ENCODE measurements at regions not wholly inside any gene's neighbourhood (a gene's known extent, or its start where the extent isn't known, plus 50 kb on each side); places are given as distances from the start of the nearest gene placed in this dataset.

DNA sequence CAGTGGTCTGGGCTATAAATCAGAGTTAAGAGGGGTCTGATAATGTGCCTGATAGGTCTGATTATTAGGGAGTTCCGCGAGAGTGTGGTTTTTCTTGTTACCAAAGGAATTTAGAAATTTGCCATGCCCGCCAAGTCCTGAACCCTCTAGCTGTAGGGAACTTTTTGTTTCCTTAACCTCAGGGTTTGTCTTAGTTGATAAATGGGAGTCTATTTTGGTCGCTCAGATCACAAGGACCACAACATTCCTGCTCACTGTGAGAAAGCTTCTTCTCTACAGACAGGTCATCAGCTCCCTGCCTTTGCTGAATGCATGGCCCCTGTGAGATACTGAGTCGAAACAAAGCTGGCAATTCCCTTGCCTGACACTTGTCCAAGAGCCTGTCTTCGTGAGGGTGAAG lies 497.8 kb downstream of the HS3ST4 start:
- TF ChIP-seq, protein P1, sequence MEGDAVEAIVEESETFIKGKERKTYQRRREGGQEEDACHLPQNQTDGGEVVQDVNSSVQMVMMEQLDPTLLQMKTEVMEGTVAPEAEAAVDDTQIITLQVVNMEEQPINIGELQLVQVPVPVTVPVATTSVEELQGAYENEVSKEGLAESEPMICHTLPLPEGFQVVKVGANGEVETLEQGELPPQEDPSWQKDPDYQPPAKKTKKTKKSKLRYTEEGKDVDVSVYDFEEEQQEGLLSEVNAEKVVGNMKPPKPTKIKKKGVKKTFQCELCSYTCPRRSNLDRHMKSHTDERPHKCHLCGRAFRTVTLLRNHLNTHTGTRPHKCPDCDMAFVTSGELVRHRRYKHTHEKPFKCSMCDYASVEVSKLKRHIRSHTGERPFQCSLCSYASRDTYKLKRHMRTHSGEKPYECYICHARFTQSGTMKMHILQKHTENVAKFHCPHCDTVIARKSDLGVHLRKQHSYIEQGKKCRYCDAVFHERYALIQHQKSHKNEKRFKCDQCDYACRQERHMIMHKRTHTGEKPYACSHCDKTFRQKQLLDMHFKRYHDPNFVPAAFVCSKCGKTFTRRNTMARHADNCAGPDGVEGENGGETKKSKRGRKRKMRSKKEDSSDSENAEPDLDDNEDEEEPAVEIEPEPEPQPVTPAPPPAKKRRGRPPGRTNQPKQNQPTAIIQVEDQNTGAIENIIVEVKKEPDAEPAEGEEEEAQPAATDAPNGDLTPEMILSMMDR (IDR thresholded peaks at IDR 0.05; ENCODE audit: borderline replicate concordance, control extremely low read depth, extremely low read depth, insufficient read depth, missing control alignments) = no peak
- no peak for DNase-seq (ENCODE audit: low spot score)
- in situ Hi-C loops (cut with MboI; ENCODE audit: low sequenced_read_pairs, unreplicated experiment) = no loop called here

DNA sequence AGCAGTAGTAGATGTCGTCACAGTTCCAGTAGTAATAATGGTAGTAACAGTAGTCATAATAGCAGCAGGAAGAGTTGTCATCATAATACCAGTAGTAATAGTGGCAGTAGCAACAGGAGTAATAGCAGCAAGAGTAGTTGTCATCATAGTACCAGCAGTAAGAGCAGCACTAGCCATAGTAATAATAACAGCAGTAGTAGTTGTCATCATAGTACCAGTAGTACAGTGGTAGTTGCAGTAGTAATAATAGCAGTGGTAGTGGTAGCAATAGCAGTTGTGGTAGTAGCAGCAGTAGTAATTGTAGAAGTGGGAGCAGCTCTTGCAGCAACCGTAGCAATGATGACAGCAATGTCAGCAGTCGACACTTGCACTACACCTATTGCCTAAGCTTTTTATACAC lies 502.8 kb downstream of the HS3ST4 start:
- in situ Hi-C loops (cut with MboI; ENCODE audit: low sequenced_read_pairs, unreplicated experiment) = no loop called here

DNA sequence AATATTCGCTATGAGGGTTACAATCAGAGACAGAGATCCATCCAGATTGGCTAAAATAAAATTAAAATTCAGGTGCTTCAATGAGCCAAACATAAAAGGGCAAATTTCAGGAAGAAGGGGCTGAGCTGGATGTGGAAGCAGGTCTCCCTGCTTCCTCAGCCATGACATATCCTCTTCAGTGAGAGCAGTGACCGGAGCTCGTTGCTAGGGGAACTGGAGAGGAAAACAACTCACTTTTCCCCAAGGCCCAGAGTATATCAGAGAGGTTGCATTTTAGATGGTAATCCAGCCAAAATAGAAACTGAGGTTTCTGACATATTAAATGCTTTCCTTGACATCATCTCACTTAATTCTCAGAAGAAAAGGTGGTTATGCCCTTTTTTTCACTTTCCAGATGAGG lies 503.5 kb downstream of the HS3ST4 start:
- DNase-seq (ENCODE audit: low spot score) = no peak
- TF ChIP-seq, protein P1 (IDR thresholded peaks at IDR 0.05; ENCODE audit: borderline replicate concordance, control extremely low read depth, extremely low read depth, insufficient read depth, missing control alignments) = no peak
- in situ Hi-C loops (cut with MboI; ENCODE audit: low sequenced_read_pairs, unreplicated experiment) = no loop called here

More for the DNA sequence above, 502.8 kb downstream of the HS3ST4 start:
- TF ChIP-seq, protein P1 (IDR thresholded peaks at IDR 0.05; ENCODE audit: borderline replicate concordance, control extremely low read depth, extremely low read depth, insufficient read depth, missing control alignments) = no peak
- no peak for DNase-seq (ENCODE audit: low spot score)

DNA sequence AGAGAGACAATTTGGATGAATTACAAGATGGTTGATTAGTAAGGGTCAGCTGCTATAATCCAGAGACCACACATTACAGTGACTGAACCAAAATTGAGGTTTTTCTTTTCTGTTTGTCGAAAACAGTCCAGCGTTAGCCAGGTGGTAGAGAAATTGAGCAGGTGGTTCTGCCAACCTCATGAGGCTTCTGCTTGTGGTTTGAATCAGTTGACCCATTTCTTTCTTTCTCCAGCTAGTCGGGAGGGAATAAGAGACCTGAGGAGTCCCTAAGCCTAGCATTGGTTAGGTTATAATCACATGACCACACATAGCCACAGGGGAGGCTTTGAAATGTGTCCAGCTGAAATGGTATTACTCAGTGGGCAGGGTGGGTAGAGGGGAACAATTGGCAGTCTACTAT lies 504.6 kb downstream of the HS3ST4 start:
- in situ Hi-C loops (cut with MboI; ENCODE audit: low sequenced_read_pairs, unreplicated experiment) = no loop called here
- TF ChIP-seq, protein P1 (IDR thresholded peaks at IDR 0.05; ENCODE audit: borderline replicate concordance, control extremely low read depth, extremely low read depth, insufficient read depth, missing control alignments) = no peak
- no peak for DNase-seq (ENCODE audit: low spot score)

DNA sequence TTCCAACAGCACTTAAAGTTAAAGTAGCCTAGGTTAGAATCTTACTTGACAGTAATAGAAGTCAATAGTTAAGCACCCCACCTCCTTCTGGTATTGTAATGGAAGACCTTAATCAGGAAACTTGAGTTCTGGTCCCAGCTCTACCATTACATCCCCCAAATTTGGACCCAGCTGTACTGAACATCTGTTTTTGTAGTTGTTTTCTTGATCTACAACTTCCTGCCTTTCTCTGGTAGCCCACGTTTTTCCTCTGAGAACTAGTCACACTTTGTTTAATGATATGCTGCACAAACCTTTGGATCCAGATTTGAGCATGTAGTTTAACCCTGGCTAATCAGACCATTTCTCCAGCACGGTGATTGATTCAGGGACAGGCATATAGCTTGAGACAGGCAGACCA lies 505.0 kb downstream of the HS3ST4 start:
- in situ Hi-C loops (cut with MboI; ENCODE audit: low sequenced_read_pairs, unreplicated experiment) = no loop called here
- TF ChIP-seq, protein P1 (IDR thresholded peaks at IDR 0.05; ENCODE audit: borderline replicate concordance, control extremely low read depth, extremely low read depth, insufficient read depth, missing control alignments) = no peak
- DNase-seq (ENCODE audit: low spot score) = no peak

DNA sequence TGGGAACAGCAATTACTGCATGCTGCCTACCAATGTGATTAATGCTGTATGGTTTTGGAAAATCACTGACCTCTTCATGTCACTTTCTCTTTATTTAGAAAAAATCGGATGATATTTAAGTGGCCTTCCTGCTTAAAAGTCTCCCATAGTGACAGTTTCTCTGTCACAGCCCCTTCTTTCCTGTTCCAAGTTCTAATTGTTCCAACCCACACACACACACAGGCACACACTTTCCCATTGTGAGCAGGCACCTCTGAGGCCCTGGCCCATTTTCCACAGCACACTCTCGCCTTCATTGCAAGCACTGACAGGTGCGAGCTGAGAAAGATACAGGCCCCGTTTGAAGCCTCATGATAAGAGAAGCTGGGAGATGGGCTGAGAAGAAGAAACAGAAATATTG lies 505.9 kb downstream of the HS3ST4 start:
- TF ChIP-seq, protein P1 (IDR thresholded peaks at IDR 0.05; ENCODE audit: borderline replicate concordance, control extremely low read depth, extremely low read depth, insufficient read depth, missing control alignments) = no peak
- no peak for DNase-seq (ENCODE audit: low spot score)
- in situ Hi-C loops (cut with MboI; ENCODE audit: low sequenced_read_pairs, unreplicated experiment) = no loop called here

DNA sequence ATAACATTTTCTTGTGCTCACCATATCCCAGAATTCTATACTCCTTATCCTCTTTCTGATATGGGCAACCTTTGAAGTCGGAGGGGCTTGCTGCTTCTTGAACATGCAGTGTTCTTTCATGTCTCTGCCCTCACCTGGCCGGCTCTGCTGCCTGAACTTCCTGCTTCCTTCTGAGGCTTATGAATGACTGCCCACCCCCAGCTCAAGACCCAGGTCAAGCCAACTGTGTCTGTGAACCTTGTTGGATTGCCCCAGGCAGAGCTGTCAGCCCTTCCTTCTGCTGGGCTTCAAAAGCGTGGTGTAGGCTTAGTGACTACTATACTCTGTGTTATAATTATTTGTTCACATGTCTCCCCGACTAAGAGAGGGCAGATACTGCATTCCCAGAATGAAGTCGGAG lies 506.5 kb downstream of the HS3ST4 start:
- TF ChIP-seq, protein P1 (IDR thresholded peaks at IDR 0.05; ENCODE audit: borderline replicate concordance, control extremely low read depth, extremely low read depth, insufficient read depth, missing control alignments) = no peak
- no peak for DNase-seq (ENCODE audit: low spot score)
- in situ Hi-C loops (cut with MboI; ENCODE audit: low sequenced_read_pairs, unreplicated experiment) = no loop called here

Data from GM13976 (cell line).